ENCODE measurements at regions not wholly inside any gene's neighbourhood (a gene's known extent, or its start where the extent isn't known, plus 50 kb on each side); places are given as distances from the start of the nearest gene placed in this dataset.

DNA sequence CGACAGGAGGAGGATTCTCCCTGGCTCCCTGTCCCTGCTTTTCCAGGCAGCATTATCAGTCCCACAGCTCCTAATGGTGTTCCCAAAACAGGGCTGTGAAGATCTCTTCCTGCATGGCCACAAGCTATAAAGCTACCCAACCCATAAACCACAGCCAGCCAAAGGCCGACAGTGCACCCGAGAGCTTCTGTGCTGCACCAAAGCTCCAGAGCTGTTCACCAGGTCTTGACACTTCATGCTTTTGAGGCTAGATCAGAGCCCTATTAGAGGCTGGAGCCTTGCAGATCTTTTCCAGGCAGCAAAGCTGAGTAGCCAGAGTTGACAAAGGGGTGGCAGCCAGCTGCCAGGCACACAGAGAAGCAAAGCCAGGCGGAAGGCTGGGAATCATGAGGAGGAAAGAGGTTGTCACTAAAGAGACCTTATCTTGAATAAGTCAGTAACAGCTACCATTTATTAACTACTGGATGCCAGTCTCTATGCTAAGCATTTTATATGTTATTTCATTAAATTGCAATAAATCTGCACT lies 180.4 kb downstream of the KATNAL1 start:
- TF ChIP-seq, protein P1, sequence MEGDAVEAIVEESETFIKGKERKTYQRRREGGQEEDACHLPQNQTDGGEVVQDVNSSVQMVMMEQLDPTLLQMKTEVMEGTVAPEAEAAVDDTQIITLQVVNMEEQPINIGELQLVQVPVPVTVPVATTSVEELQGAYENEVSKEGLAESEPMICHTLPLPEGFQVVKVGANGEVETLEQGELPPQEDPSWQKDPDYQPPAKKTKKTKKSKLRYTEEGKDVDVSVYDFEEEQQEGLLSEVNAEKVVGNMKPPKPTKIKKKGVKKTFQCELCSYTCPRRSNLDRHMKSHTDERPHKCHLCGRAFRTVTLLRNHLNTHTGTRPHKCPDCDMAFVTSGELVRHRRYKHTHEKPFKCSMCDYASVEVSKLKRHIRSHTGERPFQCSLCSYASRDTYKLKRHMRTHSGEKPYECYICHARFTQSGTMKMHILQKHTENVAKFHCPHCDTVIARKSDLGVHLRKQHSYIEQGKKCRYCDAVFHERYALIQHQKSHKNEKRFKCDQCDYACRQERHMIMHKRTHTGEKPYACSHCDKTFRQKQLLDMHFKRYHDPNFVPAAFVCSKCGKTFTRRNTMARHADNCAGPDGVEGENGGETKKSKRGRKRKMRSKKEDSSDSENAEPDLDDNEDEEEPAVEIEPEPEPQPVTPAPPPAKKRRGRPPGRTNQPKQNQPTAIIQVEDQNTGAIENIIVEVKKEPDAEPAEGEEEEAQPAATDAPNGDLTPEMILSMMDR (IDR thresholded peaks at IDR 0.05; ENCODE audit: extremely low read depth, missing control alignments) = no peak
- DNase-seq (ENCODE audit: low spot score) = no peak

DNA sequence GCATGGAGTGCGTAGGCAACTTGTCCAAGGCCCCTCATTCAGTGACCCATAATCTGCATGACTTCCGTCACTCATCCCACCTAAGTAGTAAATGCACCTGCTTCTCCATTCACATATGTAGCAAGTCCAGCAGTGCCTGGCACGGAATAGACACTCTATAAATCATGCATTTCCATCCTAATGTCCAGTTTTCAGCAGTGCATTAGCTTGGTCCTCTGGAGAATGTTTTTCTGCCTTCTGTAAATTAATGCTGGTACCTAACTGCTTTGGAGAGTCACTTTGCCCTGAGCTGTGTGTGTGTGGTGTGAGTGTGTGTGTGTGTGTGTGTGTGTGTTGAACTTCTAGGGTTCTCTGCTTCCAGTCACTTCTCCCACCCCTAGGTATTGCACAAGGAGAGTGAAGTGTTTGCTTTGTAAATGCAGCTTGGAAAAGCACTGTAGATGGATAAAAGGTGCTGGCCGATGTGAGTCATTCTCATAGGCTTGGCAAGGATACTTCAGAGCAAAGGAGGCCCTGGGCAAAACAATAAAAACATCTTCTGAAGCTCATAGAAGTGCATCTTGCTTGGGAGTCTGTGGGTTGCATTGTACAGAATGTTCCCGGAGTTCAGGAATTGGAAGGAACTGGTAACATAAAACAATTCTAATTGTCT lies 181.8 kb downstream of the KATNAL1 start:
- no peak for DNase-seq (ENCODE audit: low spot score)
- TF ChIP-seq, protein P1 (IDR thresholded peaks at IDR 0.05; ENCODE audit: extremely low read depth, missing control alignments) = no peak

DNA sequence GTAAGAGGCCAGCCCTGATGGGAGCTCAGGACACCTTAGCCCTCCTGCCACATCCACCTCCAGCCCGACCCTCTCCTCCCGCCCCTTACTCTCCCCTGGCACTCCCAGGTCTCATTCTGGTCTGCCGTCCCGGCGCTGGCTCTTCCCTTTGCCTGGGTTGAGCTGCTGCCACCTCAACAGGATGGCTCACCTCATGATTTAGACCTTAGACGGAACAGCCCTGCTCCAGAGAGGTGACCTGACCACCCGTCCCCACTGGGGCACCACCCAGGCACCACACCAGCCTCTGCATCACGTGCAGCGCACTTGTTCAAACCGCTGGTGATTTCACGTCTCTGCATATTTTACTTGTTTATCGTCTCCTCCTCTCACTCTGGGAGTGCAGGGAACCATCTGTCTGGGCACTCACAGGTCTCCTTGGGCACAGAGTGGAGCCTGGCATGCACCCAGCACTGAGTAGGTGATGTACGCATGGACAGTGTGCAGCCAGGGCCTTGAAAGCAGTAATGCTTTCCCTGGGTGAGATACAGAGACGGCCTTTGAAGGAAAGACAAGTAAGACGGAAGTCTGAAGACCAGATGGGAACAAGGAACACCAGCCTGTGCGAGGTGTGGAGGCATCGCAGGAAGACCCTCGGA lies 183.1 kb downstream of the KATNAL1 start:
- TF ChIP-seq, protein P1 (IDR thresholded peaks at IDR 0.05; ENCODE audit: extremely low read depth, missing control alignments) = no peak
- no peak for DNase-seq (ENCODE audit: low spot score)

DNA sequence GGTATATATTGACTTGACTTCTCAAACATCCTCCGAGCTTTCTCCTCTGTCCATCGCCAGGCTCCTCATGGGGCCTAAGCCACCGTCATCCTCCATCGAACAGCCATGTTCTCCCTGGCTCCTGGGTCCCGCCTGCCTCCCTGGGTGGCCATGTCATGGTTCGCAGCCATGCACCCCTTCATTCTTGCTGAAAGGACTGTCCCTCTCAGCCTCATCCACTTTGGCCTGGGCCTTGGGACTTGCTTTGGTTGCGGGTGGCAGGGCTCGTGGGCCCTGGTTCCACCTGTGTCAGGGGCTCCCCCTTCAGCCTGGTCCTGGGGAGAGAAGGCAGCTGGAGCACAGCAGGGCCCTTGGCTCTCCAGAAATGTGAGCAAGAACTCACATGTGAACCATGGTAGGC lies 183.8 kb downstream of the KATNAL1 start:
- no peak for DNase-seq (ENCODE audit: low spot score)
- TF ChIP-seq, protein P1 (IDR thresholded peaks at IDR 0.05; ENCODE audit: extremely low read depth, missing control alignments) = no peak

DNA sequence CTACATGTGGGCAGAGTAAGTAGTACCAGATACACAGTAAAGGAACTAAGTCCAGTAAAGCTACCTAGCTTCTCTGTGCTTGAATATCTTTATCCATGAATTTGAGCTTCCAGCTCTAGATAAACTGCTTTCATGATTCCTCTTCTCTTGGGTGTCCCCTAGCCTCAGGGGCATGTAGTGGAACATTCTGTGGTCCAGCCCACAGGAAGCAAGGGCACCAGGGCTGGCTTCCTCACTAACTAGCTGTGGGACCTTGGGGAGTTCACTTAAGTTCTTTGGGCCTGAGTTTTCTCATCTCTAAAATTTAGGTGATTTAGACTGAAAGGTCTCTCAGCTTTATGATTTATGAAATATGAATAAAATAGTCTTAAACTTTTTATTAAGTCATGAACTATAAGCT lies 185.7 kb downstream of the KATNAL1 start:
- DNase-seq (ENCODE audit: low spot score) = no peak
- TF ChIP-seq, protein P1 (IDR thresholded peaks at IDR 0.05; ENCODE audit: extremely low read depth, missing control alignments) = no peak

DNA sequence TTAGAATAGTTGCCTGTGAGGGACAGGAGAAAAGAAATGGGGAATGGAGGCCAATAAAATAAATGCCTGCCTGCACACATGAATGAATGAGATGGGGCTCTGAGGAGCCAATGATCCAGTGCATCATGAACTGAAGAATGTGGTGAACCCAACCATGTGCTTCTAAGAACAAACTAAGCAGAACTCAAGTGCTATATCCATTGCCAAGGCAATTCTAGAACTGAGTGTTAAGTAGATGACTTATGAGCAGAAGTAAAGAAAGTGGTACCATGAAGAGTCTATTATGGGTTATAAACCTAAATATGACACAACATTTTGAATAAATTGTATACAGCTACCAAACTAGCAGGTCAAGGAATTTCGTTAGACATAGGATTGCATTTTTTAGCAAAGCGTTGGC lies 186.1 kb downstream of the KATNAL1 start:
- no peak for DNase-seq (ENCODE audit: low spot score)
- TF ChIP-seq, protein P1 (IDR thresholded peaks at IDR 0.05; ENCODE audit: extremely low read depth, missing control alignments) = no peak

DNA sequence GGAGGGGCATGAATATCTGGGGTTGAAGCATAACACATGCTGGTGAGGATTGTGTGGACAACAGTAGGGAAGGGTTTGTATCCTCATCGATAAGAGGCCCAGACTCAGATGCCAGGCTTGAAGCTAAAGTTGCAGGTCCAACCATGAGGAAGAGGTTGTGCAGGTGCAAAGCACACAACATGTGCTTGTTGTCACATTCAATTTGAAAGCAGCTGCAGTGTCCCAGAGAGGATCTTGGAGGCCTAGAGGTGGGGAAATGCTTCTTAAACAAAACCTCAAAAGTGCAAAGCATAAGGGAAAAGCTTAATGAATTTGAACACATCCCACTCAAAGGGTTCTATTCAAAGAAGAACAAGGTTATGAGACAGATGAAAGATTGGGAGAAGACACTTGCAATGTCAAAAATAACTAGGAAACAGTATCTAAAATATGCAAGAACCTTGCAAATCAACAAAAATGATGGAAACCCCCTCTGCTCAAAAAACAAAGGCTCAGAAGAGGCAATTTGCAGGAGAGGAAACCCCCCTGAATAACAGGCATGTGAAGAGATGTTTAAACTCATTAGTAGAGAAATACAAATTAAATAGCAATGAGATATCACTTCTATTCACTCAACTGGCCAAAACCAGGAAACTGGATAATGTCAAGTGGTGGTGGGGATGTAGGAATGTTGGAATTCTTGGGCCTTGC lies 187.1 kb downstream of the KATNAL1 start:
- DNase-seq (ENCODE audit: low spot score) = no peak
- TF ChIP-seq, protein P1 (IDR thresholded peaks at IDR 0.05; ENCODE audit: extremely low read depth, missing control alignments) = no peak
